ENCODE measurements at regions not wholly inside any gene's neighbourhood (a gene's known extent, or its start where the extent isn't known, plus 50 kb on each side); places are given as distances from the start of the nearest gene placed in this dataset.
"Not testable (repeated sequence)": the region's sequence is repeated elsewhere in the genome, so short reads cannot be mapped to it uniquely, and the experiment has no call there.

DNA sequence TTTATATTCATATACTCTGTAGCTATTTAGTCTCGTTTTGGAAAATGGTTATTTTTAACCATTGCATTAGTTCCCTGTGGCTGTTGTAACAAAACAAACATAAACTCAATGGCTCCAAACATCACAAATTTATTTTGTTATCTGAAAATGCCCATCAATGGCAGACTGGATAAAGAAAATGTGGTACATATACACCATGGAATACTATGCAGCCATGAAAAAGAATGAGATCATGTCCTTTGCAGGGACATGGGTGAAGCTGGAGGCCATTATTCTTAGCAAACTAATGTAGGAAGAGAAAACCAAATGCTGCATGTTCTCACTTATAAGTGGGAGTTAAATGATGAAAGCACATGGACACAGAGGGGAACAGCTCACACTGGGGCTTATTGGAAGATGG is 938.7 kb downstream of the NLGN4X start:
- not testable (repeated sequence) for DNase-seq

DNA sequence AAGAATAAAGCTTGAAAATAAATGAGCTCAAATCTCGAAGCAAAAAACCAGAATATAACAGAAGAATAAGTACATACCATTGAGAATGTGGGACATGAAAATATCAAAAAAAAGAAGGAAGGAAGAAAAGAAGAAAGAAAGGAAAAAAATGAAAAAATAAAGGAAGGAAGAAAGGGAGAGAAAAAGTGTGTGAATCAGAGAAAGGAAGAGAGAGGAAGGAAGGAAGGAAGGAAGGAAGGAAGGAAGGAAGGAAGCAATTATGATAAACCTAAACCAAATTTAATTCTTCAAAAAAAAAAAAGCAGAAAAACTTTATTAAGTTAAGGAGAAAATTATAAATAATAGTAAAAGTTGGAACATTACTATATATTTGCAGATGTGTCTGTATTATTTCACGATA is 949.8 kb downstream of the NLGN4X start:
- DNase-seq, result no peak

DNA sequence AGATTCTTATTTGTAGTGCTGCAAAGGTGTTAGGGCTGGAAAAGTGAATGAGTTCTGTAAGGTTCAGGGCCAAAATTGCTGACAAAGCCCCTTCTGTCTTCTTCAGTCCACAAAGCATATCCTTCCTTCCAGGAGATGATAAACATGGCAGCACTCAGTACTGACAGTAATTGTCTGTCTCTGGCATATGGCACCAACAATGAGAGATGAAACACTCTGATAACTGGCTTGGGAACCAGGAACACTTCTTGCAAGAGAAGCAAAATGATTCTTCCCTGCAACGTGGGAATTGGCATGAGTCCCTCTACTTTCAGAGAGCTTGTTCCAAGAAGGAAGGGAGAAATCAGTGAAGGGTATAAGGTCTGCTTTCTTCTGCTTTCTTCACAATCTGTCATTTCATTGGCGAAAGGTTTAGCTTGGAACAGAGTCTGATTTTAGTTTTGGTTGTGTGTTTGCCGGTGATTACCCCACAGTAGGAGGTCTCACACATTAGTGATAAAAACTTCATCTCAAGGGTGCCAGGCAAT is 963.3 kb downstream of the NLGN4X start:
- DNase-seq, result no peak

DNA sequence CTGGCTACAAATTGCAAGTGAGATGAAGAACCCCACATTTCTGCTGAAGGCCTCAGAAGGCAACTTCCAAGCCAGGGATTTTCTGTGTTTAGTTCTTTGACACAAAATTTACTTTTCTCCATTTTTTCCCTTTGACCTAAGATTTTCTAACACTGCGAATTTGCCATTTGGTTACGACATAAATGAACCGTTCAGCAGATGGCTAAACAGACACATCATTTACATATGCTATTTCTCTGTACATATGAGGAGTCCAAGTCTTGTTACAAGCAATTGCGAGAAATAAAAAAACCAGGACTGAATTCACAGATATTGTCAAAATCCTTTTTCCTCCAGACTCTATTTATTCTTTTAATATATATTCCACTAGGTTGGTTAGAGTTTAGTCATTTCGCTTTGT is 978.6 kb downstream of the NLGN4X start:
- no peak for DNase-seq

DNA sequence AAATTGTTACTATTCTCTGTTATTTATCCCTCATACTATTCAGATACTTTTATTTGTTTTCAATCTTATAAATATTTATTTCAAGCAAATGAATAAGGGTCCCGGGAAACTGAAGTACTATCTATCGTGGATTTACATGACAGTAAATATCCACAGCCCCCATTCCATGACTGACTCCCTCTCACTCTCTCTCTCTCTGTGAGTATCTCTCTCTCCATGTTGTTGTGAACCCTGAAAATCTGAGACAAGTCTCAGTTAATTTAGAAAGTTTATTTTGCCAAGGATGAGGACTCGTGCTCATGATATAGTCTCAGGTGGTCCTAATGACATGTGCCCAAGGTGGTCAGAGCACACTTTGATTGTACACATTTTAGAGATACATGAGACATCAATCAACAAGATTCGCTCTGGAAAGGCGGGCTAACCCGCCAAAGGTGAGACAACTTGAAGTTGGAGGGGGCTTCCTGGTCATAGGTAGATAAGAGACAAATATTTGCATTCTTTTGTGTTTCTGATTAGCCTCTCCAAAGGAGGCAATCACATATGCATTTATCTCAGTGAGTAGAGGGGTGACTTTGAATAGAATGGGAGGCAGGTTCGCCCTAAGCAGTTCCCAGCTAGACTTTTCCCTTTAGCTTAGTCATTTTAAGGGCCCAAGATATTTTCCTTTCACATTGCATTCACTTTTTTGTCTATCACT is 986.4 kb downstream of the NLGN4X start:
- no peak for DNase-seq

DNA sequence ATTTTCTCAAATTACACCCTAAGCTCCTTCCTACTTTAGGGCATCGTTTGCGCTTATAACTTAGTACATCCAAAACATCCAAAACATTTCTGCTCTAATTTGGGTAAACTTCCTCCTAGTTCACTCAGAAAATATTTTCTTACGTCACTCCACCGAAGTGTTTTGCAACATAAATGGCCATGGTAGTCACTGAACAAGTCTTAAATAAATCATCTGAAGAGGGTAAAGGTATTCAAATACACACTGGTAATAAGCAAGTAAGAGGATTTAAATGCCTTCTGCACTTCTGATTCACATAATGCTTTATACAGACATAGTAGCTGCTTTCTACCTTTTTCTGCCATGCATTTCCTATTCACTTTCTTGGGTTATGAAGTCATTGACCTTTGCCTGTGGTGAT is 991.9 kb downstream of the NLGN4X start:
- no peak for DNase-seq

DNA sequence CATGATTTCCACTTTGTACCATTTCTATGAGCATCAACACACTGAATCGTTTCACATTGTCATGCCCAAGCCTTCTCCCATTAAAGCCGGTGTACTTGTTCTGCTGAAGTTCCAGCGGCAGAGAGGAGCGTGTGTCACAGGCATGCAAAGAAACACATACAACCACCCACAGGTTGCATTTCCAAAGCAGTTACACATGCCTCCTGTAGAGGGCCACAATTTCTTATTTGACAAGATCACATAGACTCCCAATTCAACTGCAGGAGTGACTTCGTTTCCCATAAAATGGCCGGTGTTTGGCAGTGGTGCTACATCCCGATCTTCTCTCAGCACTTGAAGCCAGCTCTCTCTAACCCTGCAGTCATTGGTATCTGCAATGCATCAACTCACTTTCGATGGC is 992.6 kb downstream of the NLGN4X start:
- no peak for DNase-seq

DNA sequence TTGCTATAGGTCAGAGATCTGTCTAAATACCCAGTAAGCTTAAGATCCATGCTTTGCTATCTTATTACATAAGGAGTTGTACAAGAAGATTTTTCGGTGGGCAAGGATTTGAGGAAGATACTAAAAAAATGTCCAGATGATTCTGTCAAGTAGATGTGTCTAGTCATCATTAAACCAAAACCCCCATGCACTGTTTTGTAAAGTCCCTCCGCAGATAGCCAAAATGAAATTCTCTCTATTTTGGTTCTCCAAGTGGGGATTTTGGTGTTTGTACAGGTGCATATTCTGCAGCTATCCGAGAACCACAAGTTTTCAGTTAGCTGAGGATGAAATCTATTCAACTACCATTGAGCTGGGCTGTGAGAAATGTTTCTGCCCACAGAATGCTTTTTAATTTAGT is 994.8 kb downstream of the NLGN4X start:
- no peak for DNase-seq

DNA sequence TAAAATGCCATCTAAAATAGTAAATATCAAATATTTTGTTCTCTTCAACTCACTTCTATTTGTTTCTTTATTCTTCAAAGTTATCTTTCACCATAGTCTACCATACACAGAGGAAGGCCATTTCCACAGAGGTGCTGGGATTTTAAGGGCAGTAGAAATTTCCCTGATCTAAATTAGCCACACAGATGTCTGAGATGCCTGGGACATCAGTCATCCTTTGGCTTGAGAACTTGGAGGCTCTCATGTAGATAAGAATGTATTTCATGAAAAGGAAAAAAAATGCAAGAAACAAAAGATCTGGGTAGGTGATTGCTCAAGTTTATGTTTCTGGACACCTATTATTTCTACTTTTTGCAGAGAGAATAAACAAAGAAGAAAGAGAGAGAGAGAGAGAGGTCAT is 1008.2 kb downstream of the NLGN4X start:
- DNase-seq, result no peak

DNA sequence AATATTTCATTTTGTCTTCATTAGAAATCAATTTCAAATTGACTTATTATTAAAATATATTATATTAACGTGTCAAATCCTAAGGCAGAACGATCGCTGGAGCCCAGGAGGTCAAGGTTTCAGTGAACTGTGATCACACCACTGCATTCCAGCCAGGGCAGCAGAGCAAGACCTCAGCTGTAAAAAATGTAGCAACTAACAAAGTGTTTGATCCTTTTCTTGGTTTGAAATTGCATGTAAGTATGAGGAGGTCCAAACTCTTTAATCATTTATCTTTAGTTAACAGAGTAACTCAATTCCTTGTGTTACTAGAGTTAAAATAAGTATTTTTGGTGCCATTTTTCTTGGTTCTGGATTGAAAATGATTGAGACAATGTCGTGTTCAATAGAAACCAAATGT is 1033.9 kb downstream of the NLGN4X start:
- DNase-seq, result no peak

DNA sequence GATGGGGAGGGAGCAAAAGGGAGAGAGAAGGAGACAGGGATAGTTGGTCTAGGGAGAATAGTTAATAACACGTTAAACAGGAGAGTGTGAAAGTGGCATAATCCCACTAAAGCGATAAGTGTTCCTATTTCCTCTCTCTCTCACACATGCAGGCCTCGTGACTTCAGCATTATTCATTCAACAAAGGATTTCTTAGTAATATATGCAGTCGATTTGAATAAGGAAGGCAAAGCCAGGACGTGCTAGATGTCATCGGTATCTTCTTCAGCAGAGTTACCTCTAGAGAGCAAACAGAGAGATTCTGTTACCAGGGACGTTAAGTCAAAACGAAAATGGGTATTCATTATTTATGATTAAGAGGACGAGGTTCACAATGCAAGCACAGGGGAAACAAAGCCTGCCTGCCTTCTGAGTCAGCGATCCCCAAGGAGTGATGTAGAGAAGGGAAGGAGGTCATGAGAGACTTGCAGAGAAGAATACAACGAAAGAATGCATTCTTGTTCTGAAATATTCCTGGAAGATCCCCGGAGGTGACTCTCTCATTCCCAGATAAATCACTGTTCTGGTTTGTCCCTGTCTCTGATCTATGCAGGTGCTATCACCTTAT is 1048.4 kb downstream of the NLGN4X start:
- DNase-seq, result no peak

DNA sequence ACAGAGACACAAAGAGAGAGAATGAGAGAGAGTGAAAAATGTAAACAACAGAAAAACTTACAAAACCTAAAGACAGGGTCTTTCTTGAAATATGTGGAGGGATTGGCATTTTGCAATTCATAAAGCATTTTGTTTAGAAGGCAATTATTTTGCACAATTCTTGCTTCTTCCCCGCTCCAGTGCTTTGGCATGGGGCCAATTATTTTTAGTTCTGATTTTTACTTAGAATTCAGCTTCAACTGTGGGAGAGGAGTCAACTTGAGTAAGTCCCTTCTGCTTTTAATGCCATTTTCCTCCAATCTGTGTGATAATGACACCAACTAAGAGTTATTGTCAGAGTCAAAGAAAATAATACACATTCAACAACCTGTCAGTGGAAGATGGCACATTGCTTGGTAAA is 1051.9 kb downstream of the NLGN4X start:
- no peak for DNase-seq

DNA sequence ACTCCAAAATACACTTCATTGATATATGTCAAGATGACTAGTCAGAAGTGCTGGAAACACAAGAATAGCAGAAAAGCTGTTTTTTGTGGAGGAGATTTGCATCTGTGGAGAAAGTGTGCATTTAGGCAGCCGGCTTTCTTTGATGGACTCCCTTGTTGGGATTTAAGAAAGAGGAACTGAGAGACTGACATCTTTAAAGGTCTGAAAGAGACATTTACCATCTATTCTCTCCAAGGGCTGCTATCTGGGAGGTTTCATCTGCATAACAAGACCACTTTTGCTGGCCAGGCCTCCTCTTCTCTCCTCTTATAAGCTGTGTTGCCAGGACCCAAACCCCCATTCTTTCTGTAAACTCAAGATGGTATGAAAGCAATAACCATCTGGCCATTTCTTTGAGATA is 1065.0 kb downstream of the NLGN4X start:
- no peak for DNase-seq

DNA sequence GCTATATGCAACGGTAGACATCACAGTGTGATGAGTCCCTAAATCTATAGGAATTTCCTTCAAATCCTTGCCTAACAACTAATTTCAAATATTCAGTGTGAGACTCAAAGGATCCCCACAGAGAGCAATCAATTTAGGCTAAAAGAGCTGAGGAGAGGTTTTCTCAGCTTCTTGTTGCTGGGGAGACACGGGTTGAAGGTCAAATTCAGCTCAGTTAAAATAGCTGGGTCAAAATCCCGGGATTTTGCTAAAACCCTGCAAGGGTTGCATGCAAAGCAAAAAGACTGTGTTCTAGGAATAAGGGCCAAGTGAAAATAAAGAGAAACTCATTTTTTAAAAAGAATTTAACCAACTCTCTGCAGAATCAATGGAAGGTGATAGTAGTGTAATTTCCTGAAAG is 1073.4 kb downstream of the NLGN4X start:
- no peak for DNase-seq

DNA sequence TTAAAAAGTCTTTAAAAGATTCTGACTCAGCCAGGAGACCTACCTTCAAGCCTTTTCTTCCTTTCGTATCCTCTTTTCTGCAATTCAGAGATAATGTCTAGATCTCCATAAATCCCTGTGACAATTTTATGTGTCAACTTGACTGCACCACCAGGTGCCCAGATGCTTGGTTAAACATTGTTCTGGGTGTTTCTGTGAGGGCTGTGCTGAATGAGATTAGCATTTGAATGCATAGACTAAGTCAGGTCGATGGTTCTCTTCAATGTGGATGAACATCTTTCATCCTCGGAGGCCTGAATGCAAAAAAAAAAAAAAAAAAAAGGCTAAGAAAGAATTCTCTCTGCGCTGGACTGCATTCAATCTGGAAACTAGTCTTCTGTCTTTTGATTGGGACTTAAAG is 1082.7 kb downstream of the NLGN4X start:
- no peak for DNase-seq

DNA sequence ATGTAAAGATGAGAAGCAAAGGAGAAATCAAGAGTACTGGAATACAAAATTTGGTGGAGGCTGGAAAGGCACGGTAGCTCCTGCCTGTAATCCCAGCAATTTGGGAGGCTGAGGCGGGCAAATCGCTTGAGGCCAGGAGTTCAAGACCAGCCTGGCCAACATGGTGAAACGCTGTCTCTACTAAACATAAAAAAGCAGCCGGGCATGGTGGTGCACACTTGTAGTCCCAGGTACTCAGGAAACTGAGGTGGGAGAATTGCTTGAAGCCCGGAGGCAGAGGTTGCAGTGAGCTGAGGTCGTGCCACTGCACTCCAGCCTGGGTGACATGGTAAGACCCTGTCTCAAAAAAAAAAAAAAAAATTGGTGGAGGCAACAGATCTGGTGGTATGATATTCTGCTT is 1086.0 kb downstream of the NLGN4X start:
- DNase-seq, result no peak

DNA sequence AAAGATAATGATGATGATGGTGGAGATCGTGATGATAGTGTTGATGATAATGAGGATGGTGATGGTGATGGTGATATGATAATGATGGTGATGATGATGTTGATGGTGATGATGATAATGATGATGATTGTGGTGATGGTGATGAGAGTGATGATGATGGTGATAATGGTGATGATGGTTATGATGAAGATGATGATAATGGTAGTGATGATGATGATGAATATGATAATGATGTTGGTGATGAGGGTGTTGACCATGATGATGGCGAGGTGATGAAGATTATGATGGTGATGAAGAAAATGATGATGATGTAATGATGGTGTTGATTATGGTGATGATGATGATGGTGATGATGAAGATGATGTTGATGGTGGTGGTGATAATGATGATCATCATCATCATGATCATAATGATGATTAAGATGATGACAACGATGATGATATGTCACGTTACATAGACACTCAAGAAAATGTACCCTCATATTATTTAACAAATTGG is 1106.4 kb downstream of the NLGN4X start:
- DNase-seq, result no peak

DNA sequence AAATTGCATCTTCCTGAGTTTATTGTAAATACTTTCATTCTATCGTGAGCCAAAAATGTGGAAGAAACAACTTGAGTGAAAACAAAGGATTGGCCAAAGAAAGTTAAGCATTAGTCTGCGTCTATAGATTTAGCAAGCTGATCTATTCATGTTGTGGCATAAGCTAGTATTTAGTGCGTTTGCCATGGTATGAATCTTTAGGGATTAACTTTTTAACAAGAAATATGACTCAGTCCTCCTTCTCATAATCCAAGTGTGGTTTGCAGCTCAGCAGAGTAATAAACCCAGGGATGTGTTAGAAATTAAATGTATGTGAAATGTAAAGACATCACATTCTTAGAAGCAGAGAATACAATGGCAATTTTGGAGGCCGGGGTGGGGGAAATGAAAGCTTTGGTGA is 1110.9 kb downstream of the NLGN4X start:
- no peak for DNase-seq

DNA sequence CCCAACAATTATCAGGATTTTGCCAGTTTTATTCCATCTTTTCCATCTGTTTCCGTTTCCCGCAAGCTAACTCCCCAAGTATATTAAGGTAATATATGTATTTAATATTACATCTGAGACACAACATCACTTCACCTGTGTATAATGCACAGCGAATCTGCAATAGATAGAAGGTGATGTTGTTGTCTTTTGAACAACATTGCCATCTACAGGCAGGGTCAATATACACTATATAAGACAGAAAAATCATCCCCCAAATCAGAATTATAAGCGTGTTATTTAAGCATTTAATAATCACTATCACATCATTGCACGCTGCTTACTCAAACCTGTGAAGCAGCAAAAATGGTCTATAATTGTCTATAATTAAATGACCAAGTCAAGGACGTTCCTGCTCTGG is 1115.5 kb downstream of the NLGN4X start:
- no peak for DNase-seq

DNA sequence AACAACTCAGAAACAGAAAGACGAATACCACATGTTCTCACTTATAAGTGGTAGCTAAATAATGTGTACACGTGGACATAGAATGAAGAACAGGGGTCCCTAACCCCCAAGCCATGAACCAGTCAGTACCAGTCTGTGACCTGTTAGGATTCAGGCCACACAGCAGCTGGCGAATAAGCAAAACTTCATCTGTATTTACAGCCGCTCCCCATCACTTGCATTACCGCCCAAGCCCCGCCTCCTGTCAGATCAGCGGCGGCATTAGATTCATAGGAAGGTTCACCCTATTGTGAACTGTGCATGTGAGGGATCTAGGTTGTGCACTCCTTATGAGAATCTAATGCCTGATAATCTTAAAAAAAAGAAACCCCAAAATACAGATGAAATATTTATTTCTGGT is 1128.7 kb downstream of the NLGN4X start:
- no peak for DNase-seq

DNA sequence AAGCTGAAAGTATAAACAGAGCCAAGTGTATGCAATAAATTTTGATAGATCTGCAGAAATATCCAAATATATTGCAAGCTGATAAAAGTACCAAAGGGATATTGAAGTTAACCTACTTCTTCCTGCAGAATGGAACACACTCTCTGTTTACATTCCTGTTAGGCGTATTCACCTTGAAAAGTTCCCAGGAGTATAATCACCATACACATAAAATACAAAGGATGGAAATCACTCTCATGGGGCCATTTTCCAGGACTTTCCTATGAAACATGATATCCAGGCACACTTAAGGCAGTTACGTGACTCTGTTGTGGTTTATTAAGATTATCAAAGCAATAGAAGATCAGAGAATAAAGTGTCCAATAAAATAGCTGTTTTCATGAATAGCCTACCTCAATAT is 1142.3 kb downstream of the NLGN4X start:
- no peak for DNase-seq

DNA sequence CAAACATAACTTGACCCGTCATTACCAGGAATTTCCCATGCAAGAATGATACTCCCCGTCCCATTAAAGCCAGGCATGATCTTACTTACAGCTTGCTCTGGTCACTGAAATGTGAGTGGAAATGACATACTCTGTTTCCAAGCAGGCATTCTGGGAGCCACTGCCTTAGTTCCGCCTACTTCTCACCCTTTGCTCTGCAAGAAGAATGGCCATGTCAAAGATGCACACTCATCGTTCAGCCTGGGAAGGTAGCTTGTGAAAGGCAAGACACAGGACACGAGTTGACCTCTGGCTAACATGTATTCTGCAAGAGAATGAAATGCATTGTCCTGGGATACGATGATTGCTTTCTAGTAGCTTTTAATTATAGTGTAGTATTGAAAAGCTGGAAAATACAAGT is 1144.4 kb downstream of the NLGN4X start:
- DNase-seq, result no peak

DNA sequence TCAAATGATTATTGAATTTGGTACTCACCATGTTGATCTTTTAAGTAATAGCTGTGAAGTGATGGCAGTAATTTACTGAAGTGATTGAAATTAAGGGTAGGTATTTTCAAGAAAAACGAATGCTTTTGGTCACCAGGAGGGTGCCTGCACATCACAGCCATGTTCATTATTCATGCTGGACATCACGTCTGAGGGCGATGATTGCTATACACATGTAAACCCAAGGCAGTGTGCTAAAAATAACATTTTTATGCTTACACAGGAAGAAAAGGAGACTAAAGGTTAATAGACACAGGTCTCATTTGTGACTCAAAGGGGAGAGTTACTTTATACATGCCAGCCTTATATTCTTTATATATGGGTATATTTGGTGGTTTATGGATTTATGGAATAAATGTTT is 1146.0 kb downstream of the NLGN4X start:
- no peak for DNase-seq

DNA sequence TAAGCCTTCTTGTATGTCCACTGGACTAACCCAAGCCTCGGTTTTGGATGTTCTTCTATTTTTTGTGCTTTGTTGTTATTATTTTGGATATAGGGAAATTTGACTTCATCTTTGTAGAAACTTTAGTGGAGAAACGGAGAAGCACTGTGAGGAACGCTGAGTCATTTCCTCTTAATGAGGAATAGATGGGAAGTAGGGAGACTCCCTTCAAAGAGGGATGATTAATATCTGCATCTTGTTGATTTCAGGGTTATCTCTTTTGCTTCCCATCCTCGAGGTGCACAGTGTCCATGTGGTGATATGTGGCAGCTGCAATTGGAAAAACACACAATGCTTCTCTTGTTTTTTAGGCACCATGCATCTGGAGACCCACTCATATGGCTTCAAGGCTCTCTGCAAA is 1147.9 kb downstream of the NLGN4X start:
- no peak for DNase-seq

DNA sequence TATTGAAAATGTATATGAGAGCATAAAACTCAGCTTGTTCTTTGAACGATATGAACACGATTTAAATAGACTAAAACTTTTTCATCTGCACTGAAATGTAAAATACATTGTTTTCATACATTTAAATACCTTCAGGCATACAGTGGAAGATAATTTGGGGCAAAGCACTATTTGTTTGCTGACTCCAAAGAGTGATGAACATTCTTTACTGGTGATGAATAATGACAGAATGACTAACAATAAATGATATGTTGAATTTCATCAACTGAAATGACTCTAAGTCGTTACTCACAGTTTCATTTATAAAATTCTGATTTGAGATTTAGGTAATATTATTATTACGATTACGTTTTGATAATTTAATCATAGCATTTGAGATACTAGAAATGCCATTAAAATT is 1160.1 kb downstream of the NLGN4X start:
- DNase-seq, result no peak
